ENCODE measurements at regions not wholly inside any gene's neighbourhood (a gene's known extent, or its start where the extent isn't known, plus 50 kb on each side); places are given as distances from the start of the nearest gene placed in this dataset.
"Not testable (repeated sequence)": the region's sequence is repeated elsewhere in the genome, so short reads cannot be mapped to it uniquely, and the experiment has no call there.

DNA sequence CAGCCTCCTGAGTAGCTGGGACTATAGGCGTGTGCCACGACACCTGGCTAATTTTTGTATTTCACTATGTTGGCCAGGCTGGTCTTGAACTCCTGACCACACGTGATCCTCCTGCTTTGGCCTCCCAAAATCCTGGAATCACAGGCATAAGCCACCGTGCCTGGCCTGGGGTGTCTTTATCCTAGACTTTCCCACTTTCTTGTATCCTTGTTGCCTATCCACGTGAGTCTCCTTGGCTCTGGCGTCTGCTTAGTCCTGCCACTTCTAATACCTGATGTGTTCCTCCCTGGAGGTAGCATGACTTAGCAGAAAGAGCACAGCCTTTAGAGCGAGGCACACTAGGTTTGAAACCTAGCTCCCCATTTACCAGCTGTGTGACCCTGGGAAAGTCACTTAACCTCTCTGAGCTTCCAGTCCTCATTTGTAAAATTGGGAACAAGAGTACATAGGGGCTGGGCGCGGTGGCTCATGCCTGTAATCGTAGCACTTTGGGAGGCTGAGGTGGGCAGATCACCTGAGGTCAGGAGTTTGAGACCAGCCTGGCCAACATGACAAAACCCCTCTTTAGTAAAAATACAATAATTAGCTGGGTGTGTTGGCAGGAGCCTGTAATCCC is 344.6 kb downstream of the TYW1 start:
- no peak overlapping the region for H3K4me3 ChIP-seq (ENCODE audit: low read depth, low read length)
- TF ChIP-seq, protein P1, sequence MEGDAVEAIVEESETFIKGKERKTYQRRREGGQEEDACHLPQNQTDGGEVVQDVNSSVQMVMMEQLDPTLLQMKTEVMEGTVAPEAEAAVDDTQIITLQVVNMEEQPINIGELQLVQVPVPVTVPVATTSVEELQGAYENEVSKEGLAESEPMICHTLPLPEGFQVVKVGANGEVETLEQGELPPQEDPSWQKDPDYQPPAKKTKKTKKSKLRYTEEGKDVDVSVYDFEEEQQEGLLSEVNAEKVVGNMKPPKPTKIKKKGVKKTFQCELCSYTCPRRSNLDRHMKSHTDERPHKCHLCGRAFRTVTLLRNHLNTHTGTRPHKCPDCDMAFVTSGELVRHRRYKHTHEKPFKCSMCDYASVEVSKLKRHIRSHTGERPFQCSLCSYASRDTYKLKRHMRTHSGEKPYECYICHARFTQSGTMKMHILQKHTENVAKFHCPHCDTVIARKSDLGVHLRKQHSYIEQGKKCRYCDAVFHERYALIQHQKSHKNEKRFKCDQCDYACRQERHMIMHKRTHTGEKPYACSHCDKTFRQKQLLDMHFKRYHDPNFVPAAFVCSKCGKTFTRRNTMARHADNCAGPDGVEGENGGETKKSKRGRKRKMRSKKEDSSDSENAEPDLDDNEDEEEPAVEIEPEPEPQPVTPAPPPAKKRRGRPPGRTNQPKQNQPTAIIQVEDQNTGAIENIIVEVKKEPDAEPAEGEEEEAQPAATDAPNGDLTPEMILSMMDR (IDR thresholded peaks at IDR 0.05; ENCODE audit: low read depth, low read length) = no peak

DNA sequence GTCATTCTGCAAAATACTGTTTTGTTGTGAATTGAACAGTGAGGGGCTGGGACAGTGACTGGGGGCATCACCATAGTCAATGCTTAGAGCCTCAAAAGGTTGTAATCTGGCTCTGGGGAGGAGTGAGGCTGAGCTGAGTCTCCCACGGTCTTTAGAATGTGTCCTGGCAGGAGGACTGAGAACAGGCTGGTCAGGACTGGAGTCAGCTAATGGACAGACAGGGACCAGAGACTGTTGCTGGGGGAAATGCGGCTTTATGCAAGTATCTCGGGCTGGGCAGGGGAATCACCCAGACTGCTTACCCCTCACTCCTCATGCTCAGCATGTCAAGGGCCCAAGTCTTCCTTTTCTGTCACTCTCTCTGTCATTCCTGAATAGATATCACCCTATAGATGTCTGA is 346.5 kb downstream of the TYW1 start:
- H3K4me3 ChIP-seq (ENCODE audit: low read depth, low read length) = no peak overlapping the region
- TF ChIP-seq, protein P1 (IDR thresholded peaks at IDR 0.05; ENCODE audit: low read depth, low read length) = no peak

DNA sequence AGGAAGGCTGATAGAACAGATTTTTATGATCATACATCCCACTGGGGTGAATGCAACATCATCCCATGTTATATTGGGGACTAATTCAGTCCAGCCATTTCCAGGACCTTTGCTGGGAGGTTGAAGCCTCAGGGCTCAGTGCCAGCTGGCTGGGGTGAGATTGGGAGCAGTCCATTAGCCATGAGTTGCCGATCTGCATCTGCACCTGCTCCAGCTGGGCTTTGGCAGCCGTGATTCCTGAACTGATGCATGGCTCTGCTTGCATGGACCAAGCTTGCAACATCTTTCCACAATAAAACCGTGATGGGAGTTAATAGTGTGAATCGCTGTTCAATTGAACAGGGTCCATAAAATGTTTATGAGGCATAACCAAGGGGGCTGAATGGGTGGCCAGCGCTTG is 346.9 kb downstream of the TYW1 start:
- TF ChIP-seq, protein P1 (IDR thresholded peaks at IDR 0.05; ENCODE audit: low read depth, low read length) = no peak
- no peak overlapping the region for H3K4me3 ChIP-seq (ENCODE audit: low read depth, low read length)

DNA sequence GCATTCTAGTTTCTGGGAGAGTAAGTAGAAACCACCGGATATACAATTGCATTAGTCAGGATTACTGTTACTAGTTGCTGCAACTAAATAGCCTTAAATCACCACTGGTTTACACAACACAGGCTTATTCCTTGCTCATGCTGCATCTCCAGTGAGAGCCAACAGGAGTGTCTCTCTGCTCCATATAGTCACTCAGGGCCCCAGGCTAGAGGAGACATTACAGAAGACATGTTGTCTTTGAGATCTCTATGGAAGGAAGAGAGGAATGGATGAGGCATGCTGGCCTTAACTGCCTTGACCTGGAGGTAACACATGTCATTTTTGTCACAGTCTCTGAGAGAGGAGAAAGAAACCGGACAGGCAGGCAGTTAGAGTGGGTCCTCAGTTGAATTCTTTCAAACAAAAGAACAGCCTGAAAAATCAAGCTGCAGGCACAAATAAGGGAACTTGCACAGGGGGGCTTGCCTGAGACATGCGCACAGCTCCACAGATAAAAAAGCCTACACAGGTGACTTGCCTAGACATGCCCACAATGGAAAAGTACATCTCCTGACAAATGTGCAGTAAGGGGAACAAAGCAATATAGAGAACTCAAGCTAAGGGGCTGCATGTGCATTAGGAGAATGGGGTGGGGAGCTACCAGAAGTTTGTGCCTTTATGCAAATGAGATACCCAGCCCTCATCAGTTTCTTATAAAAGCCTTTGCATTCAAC is 348.0 kb downstream of the TYW1 start:
- TF ChIP-seq, protein P1 (IDR thresholded peaks at IDR 0.05; ENCODE audit: low read depth, low read length) = no peak
- no peak overlapping the region for H3K4me3 ChIP-seq (ENCODE audit: low read depth, low read length)

DNA sequence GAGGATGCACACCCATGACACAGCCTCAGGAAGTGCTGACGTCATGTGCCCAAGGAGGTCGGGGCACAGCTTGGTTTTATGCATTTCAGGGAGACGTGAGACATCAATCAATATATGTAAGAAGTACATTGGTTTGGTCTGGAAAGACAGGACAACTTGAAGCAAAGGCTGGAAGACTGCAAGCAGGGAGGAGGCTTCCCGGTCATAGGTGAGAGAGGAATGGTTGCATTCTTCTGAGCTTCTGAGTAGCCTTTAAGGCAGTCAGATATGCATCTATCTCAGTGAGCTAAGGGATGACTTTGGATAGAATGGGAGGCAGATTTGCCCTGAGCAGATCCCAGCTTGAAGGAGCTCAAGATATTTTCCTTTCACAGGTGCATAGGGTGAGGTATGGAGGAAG is 349.5 kb downstream of the TYW1 start:
- TF ChIP-seq, protein P1 (IDR thresholded peaks at IDR 0.05; ENCODE audit: low read depth, low read length) = no peak
- H3K4me3 ChIP-seq (ENCODE audit: low read depth, low read length) = no peak overlapping the region

DNA sequence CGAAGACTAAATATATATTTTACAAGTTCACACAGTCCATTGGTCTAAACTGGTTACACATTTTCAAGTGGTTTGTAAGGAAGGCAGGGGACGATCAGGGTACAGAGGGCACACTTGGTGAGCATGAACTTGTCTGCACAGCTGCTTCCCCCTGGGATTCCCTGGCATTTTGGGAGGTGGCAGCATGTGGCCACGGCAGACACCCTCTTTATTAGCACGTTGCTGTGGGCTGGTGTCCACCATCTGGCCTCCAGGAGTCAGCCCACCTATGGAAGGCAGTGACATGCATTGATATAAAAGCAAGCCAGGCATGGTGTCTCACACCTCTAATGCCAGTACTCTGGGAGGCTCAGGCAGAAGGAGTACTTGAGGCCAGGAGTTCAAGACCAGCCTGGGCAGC is 350.2 kb downstream of the TYW1 start:
- H3K4me3 ChIP-seq (ENCODE audit: low read depth, low read length) = no peak overlapping the region
- TF ChIP-seq, protein P1 (IDR thresholded peaks at IDR 0.05; ENCODE audit: low read depth, low read length) = no peak

DNA sequence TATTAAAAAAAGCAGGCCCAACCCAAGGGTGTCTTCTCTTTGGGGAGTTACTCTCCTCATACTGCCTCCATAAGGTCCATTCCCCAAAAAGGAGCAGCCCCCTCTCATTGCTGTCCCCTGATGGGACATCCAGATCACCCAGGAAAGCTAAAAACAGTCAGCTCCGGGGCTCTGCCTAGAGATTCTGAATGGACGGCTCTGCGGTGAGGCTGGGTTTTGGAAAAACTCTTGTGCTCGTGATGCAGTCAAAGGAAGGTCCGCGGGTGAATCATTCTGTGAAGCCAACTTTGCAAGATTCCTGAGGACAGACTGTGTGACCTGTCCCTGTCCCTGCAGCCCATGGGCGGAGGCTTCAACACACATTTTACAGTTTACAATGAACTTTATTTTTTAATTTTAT is 351.5 kb downstream of the TYW1 start:
- H3K4me3 ChIP-seq (ENCODE audit: low read depth, low read length) = no peak overlapping the region
- TF ChIP-seq, protein P1 (IDR thresholded peaks at IDR 0.05; ENCODE audit: low read depth, low read length) = no peak

DNA sequence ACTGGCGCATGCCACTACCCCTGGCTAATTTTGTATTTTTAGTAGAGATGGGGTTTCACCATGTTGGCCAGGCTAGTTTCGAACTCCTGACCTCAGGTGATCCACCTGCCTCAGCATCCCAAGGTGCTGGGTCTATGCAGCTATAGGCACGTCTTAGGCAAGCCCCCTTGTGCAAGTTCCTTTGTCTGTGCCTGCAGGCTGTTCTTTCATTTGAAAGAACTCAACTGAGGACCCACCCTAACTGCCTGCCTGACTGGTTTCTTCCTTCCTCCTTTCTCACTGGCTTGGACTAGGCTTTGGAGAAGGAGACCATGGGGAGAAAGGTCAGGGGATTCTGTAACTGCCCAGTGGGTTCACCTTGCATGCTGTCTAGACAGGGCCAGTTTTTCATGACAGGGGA is 361.0 kb downstream of the TYW1 start:
- H3K4me3 ChIP-seq (ENCODE audit: low read depth, low read length) = not testable (repeated sequence)

DNA sequence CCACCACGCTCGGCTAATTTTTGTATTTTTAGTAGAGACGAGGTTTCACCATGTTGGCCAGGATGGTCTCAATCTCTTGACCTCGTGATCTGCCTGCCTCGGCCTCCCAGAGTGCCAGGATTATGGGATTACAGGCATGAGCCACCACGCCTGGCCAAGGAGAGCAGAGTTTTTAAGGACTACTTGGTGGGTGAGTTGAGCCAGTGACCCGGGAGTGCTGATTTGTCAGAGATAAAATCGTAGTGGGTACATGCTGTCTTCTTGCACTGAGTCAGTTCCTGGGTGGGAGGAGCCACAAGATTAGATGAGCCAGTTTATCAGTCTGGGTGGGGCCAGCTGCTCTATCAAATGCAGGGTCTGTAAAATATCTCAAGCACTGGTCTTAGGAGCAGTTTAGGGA is 361.7 kb downstream of the TYW1 start:
- not testable (repeated sequence) for H3K4me3 ChIP-seq (ENCODE audit: low read depth, low read length)

DNA sequence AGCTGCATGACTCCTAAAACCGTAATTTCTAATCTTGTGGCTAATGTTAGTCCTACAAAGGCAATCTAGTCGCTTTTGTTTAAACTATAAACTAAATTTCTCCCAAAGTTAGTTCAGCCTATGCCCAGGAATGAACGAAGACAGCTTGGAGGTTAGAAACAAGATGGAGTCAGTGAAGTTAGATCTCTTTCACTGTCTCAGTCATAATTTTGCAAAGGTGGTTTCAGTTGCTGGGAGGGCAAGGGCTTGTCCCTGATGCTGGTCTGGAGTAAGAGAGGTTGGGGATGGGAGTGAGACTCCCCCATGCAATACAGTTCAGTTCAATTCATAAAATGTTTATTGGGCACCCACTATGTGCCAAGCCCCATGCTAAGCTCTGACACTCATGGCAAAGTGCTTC is 362.1 kb downstream of the TYW1 start:
- not testable (repeated sequence) for H3K4me3 ChIP-seq (ENCODE audit: low read depth, low read length)
